Keratinocyte (primary cell): ENCODE measurements at regions not wholly inside any gene's neighbourhood (a gene's known extent, or its start where the extent isn't known, plus 50 kb on each side); places are given as distances from the start of the nearest gene placed in this dataset.

ENCODE experiments used
- CTCF ChIP-seq, 3 experiments: IDR thresholded peaks in 1 of 3; conservative IDR thresholded peaks in 1 of 3; optimal IDR thresholded peaks in 1 of 3; 2 replicates in 2 of 3; 3 replicates in 1 of 3; pipeline versions ENCODE3 to v1.5.1; 2011; ENCODE audit warnings: low read length in 3 of 3, mild to moderate bottlenecking in 3 of 3, moderate library complexity in 2 of 3, control low read depth in 1 of 3, inconsistent platforms in 1 of 3; ENCODE audit not compliant: insufficient read depth in 2 of 3; ENCODE audit errors: extremely low read depth in 1 of 3
- EZH2 ChIP-seq: IDR thresholded peaks from one replicate; pipeline ENCODE4 v1.6.1; 2012; ENCODE audit warnings: inconsistent platforms, mild to moderate bottlenecking, low read length, moderate library complexity

GRCh38 chr2:60648191-60648590 is 94.7 kb upstream of the BCL11A start:
- no peak for TF ChIP-seq EZH2
- TF ChIP-seq CTCF (optimal IDR thresholded peaks at IDR 0.05 in 1 of 3, IDR thresholded peaks at IDR 0.05 in 1 of 3, conservative IDR thresholded peaks at IDR 0.05 in 1 of 3; ENCODE audit: extremely low read depth in 1 of 3, insufficient read depth in 2 of 3, low read length in 3 of 3), result no peak
